ENCODE measurements at regions not wholly inside any gene's neighbourhood (a gene's known extent, or its start where the extent isn't known, plus 50 kb on each side); places are given as distances from the start of the nearest gene placed in this dataset.

DNA sequence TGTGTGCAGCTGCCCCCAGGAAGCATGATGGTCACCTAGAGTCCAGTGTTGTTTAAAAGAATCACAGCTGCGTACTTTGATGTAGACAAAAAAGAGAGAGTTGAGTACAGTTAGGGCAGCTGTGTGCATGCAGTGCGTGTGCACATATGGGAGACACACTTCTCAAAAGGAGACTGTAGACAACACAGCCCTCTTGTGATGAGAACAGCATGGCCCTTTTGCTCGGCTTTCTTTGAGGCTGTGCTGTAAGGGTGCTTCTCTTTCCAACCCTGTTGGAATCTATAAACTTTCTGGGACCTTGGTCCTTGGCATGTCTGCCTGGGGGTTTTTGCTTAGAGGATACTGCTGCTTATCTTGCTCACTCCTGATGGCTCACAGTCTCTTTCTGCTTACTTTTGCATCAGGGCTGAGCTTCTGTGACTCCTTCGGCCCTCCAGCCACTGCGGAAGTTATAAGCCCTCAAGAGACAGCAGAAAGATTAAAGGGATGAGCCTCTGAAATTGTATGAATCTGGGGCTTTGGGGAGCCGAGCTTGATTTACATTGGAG lies 102.9 kb downstream of the DYRK2 start:
- TF ChIP-seq, protein P1, sequence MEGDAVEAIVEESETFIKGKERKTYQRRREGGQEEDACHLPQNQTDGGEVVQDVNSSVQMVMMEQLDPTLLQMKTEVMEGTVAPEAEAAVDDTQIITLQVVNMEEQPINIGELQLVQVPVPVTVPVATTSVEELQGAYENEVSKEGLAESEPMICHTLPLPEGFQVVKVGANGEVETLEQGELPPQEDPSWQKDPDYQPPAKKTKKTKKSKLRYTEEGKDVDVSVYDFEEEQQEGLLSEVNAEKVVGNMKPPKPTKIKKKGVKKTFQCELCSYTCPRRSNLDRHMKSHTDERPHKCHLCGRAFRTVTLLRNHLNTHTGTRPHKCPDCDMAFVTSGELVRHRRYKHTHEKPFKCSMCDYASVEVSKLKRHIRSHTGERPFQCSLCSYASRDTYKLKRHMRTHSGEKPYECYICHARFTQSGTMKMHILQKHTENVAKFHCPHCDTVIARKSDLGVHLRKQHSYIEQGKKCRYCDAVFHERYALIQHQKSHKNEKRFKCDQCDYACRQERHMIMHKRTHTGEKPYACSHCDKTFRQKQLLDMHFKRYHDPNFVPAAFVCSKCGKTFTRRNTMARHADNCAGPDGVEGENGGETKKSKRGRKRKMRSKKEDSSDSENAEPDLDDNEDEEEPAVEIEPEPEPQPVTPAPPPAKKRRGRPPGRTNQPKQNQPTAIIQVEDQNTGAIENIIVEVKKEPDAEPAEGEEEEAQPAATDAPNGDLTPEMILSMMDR (IDR thresholded peaks at IDR 0.05; ENCODE audit: low read length), result no peak
- TF ChIP-seq EZH2 (IDR thresholded peaks at IDR 0.05; ENCODE audit: borderline replicate concordance, low read length), result no peak

Measured in OCI-LY1 (cell line).